Endothelial cell (in vitro differentiated cells): ENCODE measurements at regions not wholly inside any gene's neighbourhood (a gene's known extent, or its start where the extent isn't known, plus 50 kb on each side); places are given as distances from the start of the nearest gene placed in this dataset.

Experiments
- DNase-seq: peaks from one replicate; pipeline ENCODE4 v3.0.0; 2021; ENCODE audit warnings: low spot score
- H3K27ac Mint-ChIP-seq: one replicate; pipeline ENCODE4 v1.8.0; 2021; ENCODE audit warnings: mixed read lengths, inconsistent platforms; ENCODE audit not compliant: unreplicated experiment
- H3K27me3 Mint-ChIP-seq: one replicate; pipeline ENCODE4 v1.8.0; 2021; ENCODE audit warnings: mild to moderate bottlenecking, moderate library complexity, mixed read lengths, inconsistent platforms; ENCODE audit not compliant: unreplicated experiment
- H3K36me3 Mint-ChIP-seq: one replicate; pipeline ENCODE4 v1.8.0; 2021; ENCODE audit warnings: mild to moderate bottlenecking, low read depth, mixed read lengths, inconsistent platforms; ENCODE audit not compliant: unreplicated experiment
- H3K4me1 Mint-ChIP-seq: one replicate; pipeline ENCODE4 v1.8.0; 2021; ENCODE audit warnings: mild to moderate bottlenecking, mixed read lengths, inconsistent platforms; ENCODE audit not compliant: unreplicated experiment
- H3K4me3 Mint-ChIP-seq: one replicate; pipeline ENCODE4 v1.8.0; 2021; ENCODE audit warnings: mild to moderate bottlenecking, mixed read lengths, inconsistent platforms; ENCODE audit not compliant: unreplicated experiment
- H3K9me3 Mint-ChIP-seq: one replicate; pipeline ENCODE4 v1.8.0; 2021; ENCODE audit warnings: mixed read lengths, inconsistent platforms; ENCODE audit not compliant: unreplicated experiment
- CTCF ChIP-seq: fragments of 200-600 bp; sonication (generic); IDR thresholded peaks from one replicate; pipeline ENCODE4 v1.5.0; 2021; ENCODE audit warnings: antibody characterized with exemption; ENCODE audit not compliant: unreplicated experiment

GRCh38 chr5:40368200-40368599 is 311.5 kb upstream of the PTGER4 start:
- Mint-ChIP-seq H3K4me3 (no peak overlapping the region), H3K36me3 (no peaks in the 10 kb centered on the region), H3K27me3 (peaks cover 3% of the 10 kb centered on the region), H3K27ac (no peak overlapping the region), H3K9me3 (no peaks in the 10 kb centered on the region), H3K4me1 (peaks cover 4% of the 10 kb centered on the region)
- no peak for DNase-seq
- no peak for TF ChIP-seq CTCF

- TF ChIP-seq CTCF = no peak
- Mint-ChIP-seq H3K36me3 (no peaks in the 10 kb centered on the region), H3K9me3 (no peaks in the 10 kb centered on the region), H3K4me1 (peaks cover 4% of the 10 kb centered on the region), H3K4me3 (no peak overlapping the region), H3K27me3 (peaks cover 3% of the 10 kb centered on the region), H3K27ac (no peak overlapping the region)
- no peak for DNase-seq
Observed at GRCh38 chr5:40367255-40367654, 312.5 kb upstream of the PTGER4 start.

GRCh38 chr5:40365342-40366330 is 314.1 kb upstream of the PTGER4 start:
- no peak for DNase-seq
- H3K9me3 Mint-ChIP-seq = no peaks in the 10 kb centered on the region
- H3K36me3 Mint-ChIP-seq = no peaks in the 10 kb centered on the region
- H3K4me3 Mint-ChIP-seq = no peak overlapping the region
- peaks cover 4% of the 10 kb centered on the region for H3K4me1 Mint-ChIP-seq
- peaks cover 3% of the 10 kb centered on the region for H3K27me3 Mint-ChIP-seq
- H3K27ac Mint-ChIP-seq = no peak overlapping the region
- no peak for TF ChIP-seq CTCF

GRCh38 chr5:40364441-40364840 is 315.3 kb upstream of the PTGER4 start:
- Mint-ChIP-seq H3K4me1 (peaks cover 4% of the 10 kb centered on the region), H3K36me3 (no peaks in the 10 kb centered on the region), H3K9me3 (no peaks in the 10 kb centered on the region)

More at GRCh38 chr5:40364441-40364840, 315.3 kb upstream of the PTGER4 start:
- DNase-seq = no peak
- no peak overlapping the region for H3K27ac Mint-ChIP-seq
- TF ChIP-seq CTCF = no peak
- no peaks in the 10 kb centered on the region for H3K27me3 Mint-ChIP-seq
- no peak overlapping the region for H3K4me3 Mint-ChIP-seq
